HepG2 (cell line): ENCODE measurements at regions not wholly inside any gene's neighbourhood (a gene's known extent, or its start where the extent isn't known, plus 50 kb on each side); places are given as distances from the start of the nearest gene placed in this dataset.

Experiments used
- CBX2 ChIP-seq, 2 experiments: fragments of 200-600 bp in 1 of 2; sonication (generic); formaldehyde crosslinking in 1 of 2; IDR thresholded peaks; 2 replicates each; pipeline versions ENCODE4 v1.7.0 to v1.8.1; 2018 to 2022; ENCODE audit warnings: low read depth in 2 of 2, low read length in 1 of 2, mild to moderate bottlenecking in 1 of 2, missing genetic modification reagents in 1 of 2
- CTCF ChIP-seq: sonication (generic); formaldehyde crosslinking; IDR thresholded peaks from 2 replicates; pipeline ENCODE4 v1.5.0; 2020; ENCODE audit warnings: mild to moderate bottlenecking, missing genetic modification reagents, moderate library complexity
- E2F2 ChIP-seq: sonication (generic); formaldehyde crosslinking; IDR thresholded peaks from 2 replicates; pipeline ENCODE4 v1.4.0; 2020; ENCODE audit warnings: missing genetic modification reagents, borderline replicate concordance
- LCORL ChIP-seq, 2 experiments: fragments of 450-650 bp in 1 of 2; sonication (generic) in 1 of 2; formaldehyde crosslinking in 1 of 2; IDR thresholded peaks; 2 replicates each; pipeline versions ENCODE4 v1.5.0 to v1.6.1; 2017 to 2020; ENCODE audit warnings: antibody characterized with exemption in 1 of 2, missing genetic modification reagents in 1 of 2
- MAX ChIP-seq: IDR thresholded peaks from 2 replicates; pipeline ENCODE4 v1.6.1; 2012; ENCODE audit warnings: inconsistent platforms
- MED13 ChIP-seq: sonication (generic); formaldehyde crosslinking; IDR thresholded peaks from 2 replicates; pipeline ENCODE4 v1.5.0; 2020; ENCODE audit warnings: missing genetic modification reagents
- MYC ChIP-seq: sonication (generic); formaldehyde crosslinking; IDR thresholded peaks from 2 replicates; pipeline ENCODE4 v1.9.0; 2021; ENCODE audit warnings: missing genetic modification reagents, borderline replicate concordance
- POLR2AphosphoS5 ChIP-seq: IDR thresholded peaks from 2 replicates; pipeline ENCODE4 v1.6.1; 2012; ENCODE audit warnings: low read depth, low read length
- RBM39 ChIP-seq: fragments of 200-400 bp; formaldehyde crosslinking; IDR thresholded peaks from one replicate; pipeline ENCODE4 v1.6.1; 2018; ENCODE audit warnings: antibody characterized with exemption, mild to moderate bottlenecking, low read depth, low read length; ENCODE audit not compliant: poor library complexity, severe bottlenecking
- SMAD1 ChIP-seq: sonication (generic); formaldehyde crosslinking; IDR thresholded peaks from 2 replicates; pipeline ENCODE4 v1.4.0; 2020; ENCODE audit warnings: missing genetic modification reagents, low read depth, mild to moderate bottlenecking, borderline replicate concordance
- TP53 ChIP-seq: sonication (generic); formaldehyde crosslinking; conservative IDR thresholded peaks from 2 replicates; pipeline ENCODE4 v1.4.0; 2020; ENCODE audit warnings: missing genetic modification reagents
- ZNF382 ChIP-seq: sonication (generic); formaldehyde crosslinking; IDR thresholded peaks from 2 replicates; pipeline ENCODE4 v1.5.0; 2020; ENCODE audit warnings: missing genetic modification reagents, mild to moderate bottlenecking, borderline replicate concordance
- TF ChIP-seq, protein P1 (sequence below), 2 experiments: IDR thresholded peaks; 2 replicates each; pipeline ENCODE4 v1.6.1; 2011 to 2012; ENCODE audit warnings: low read length in 2 of 2, borderline replicate concordance in 1 of 2, low read depth in 1 of 2, mild to moderate bottlenecking in 1 of 2, moderate library complexity in 1 of 2

GRCh38 chr2:184199274-184199673 is 399.1 kb upstream of the ZNF804A start:
- TF ChIP-seq RBM39: no peak
- TF ChIP-seq LCORL (IDR thresholded peaks at IDR 0.05): no peak
- TF ChIP-seq LCORL (CRISPR knock-in tag; IDR thresholded peaks at IDR 0.05): no peak
- no peak for TF ChIP-seq CTCF
- TF ChIP-seq CBX2 (IDR thresholded peaks at IDR 0.05; ENCODE audit: low read depth, low read length): no peak
- no peak for TF ChIP-seq CBX2 (CRISPR knock-in tag; IDR thresholded peaks at IDR 0.05; ENCODE audit: low read depth)
- no peak for TF ChIP-seq ZNF382
- TF ChIP-seq, protein P1, sequence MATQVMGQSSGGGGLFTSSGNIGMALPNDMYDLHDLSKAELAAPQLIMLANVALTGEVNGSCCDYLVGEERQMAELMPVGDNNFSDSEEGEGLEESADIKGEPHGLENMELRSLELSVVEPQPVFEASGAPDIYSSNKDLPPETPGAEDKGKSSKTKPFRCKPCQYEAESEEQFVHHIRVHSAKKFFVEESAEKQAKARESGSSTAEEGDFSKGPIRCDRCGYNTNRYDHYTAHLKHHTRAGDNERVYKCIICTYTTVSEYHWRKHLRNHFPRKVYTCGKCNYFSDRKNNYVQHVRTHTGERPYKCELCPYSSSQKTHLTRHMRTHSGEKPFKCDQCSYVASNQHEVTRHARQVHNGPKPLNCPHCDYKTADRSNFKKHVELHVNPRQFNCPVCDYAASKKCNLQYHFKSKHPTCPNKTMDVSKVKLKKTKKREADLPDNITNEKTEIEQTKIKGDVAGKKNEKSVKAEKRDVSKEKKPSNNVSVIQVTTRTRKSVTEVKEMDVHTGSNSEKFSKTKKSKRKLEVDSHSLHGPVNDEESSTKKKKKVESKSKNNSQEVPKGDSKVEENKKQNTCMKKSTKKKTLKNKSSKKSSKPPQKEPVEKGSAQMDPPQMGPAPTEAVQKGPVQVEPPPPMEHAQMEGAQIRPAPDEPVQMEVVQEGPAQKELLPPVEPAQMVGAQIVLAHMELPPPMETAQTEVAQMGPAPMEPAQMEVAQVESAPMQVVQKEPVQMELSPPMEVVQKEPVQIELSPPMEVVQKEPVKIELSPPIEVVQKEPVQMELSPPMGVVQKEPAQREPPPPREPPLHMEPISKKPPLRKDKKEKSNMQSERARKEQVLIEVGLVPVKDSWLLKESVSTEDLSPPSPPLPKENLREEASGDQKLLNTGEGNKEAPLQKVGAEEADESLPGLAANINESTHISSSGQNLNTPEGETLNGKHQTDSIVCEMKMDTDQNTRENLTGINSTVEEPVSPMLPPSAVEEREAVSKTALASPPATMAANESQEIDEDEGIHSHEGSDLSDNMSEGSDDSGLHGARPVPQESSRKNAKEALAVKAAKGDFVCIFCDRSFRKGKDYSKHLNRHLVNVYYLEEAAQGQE (IDR thresholded peaks at IDR 0.05; ENCODE audit: borderline replicate concordance in 1 of 2, low read depth in 1 of 2, low read length in 2 of 2): no peak
- TF ChIP-seq E2F2 (CRISPR knock-in tag): no peak
- no peak for TF ChIP-seq MED13 (CRISPR knock-in tag)
- TF ChIP-seq TP53 (CRISPR knock-in tag): no peak
- TF ChIP-seq SMAD1 (CRISPR knock-in tag): no peak
- TF ChIP-seq MAX: no peak
- TF ChIP-seq MYC (CRISPR knock-in tag): no peak
- TF ChIP-seq POLR2AphosphoS5: no peak
